WTC11 (cell line): ENCODE measurements at regions not wholly inside any gene's neighbourhood (a gene's known extent, or its start where the extent isn't known, plus 50 kb on each side); places are given as distances from the start of the nearest gene placed in this dataset.

Source experiments
- ATAC-seq: fragments of 200-7000 bp; cut with Tn5 transposase; 2 replicates; pipeline ENCODE4 v1.10.0; 2021; ENCODE audit warnings: mild to moderate bottlenecking, moderate library complexity
- CTCF ChIA-PET: fragments of 300-600 bp; sonication (Branson Sonifier 250); formaldehyde crosslinking; loops from one replicate; lab custom pipeline; 2021; ENCODE audit warnings: antibody characterized with exemption; lab: Charles Lee
- POLR2A ChIA-PET: fragments of 350-600 bp; sonication (Branson Sonifier 250); formaldehyde crosslinking; loops from one replicate; lab custom pipeline; 2021; ENCODE audit warnings: antibody characterized with exemption; lab: Charles Lee
- DNase-seq: peaks from one replicate; pipeline ENCODE4 v3.0.0; 2021; ENCODE audit warnings: low spot score
- H3K27ac Mint-ChIP-seq: 2 replicates; pipeline ENCODE4 v1.8.0; 2021; ENCODE audit warnings: mixed read lengths
- H3K27me3 Mint-ChIP-seq: 2 replicates; pipeline ENCODE4 v1.8.0; 2021; ENCODE audit warnings: low read depth, mild to moderate bottlenecking, moderate library complexity, mixed read lengths
- H3K36me3 Mint-ChIP-seq: 2 replicates; pipeline ENCODE4 v1.8.0; 2021; ENCODE audit warnings: mixed read lengths
- H3K4me1 Mint-ChIP-seq: 2 replicates; pipeline ENCODE4 v1.8.0; 2022; ENCODE audit warnings: mixed read lengths
- H3K4me3 Mint-ChIP-seq: 2 replicates; pipeline ENCODE4 v1.8.0; 2021; ENCODE audit warnings: mild to moderate bottlenecking, moderate library complexity, mixed read lengths
- H3K9me3 Mint-ChIP-seq: 2 replicates; pipeline ENCODE4 v1.8.0; 2021; ENCODE audit warnings: mixed read lengths
- ATF6 ChIP-seq: sonication (generic); formaldehyde crosslinking; IDR thresholded peaks from 2 replicates; pipeline ENCODE4 v1.8.1; 2023; ENCODE audit warnings: mild to moderate bottlenecking, missing genetic modification reagents
- CBFB ChIP-seq: sonication (generic); formaldehyde crosslinking; IDR thresholded peaks from 2 replicates; pipeline ENCODE4 v1.8.1; 2022; ENCODE audit warnings: mild to moderate bottlenecking, low read depth, missing genetic modification reagents
- CREB1 ChIP-seq: sonication (generic); formaldehyde crosslinking; IDR thresholded peaks from 2 replicates; pipeline ENCODE4 v1.8.0; 2023; ENCODE audit warnings: mild to moderate bottlenecking, missing genetic modification reagents
- ETV6 ChIP-seq: sonication (generic); formaldehyde crosslinking; IDR thresholded peaks from 2 replicates; pipeline ENCODE4 v1.8.1; 2022; ENCODE audit warnings: mild to moderate bottlenecking, missing genetic modification reagents
- FOXK1 ChIP-seq: sonication (generic); formaldehyde crosslinking; IDR thresholded peaks from 2 replicates; pipeline ENCODE4 v1.8.0; 2022; ENCODE audit warnings: mild to moderate bottlenecking, moderate library complexity, missing genetic modification reagents
- FOXP1 ChIP-seq: sonication (generic); formaldehyde crosslinking; IDR thresholded peaks from 2 replicates; pipeline ENCODE4 v1.8.0; 2022; ENCODE audit warnings: missing genetic modification reagents, mild to moderate bottlenecking, moderate library complexity, borderline replicate concordance
- HMGXB4 ChIP-seq: sonication (generic); formaldehyde crosslinking; IDR thresholded peaks from 2 replicates; pipeline ENCODE4 v1.8.1; 2023; ENCODE audit warnings: mild to moderate bottlenecking, moderate library complexity, missing genetic modification reagents
- JAZF1 ChIP-seq: fragments of 250-450 bp; sonication (Bioruptor Pico); IDR thresholded peaks from 2 replicates; pipeline ENCODE4 v1.9.0; 2021; ENCODE audit warnings: moderate library complexity, mild to moderate bottlenecking, inconsistent platforms
- KAT7 ChIP-seq: sonication (generic); formaldehyde crosslinking; IDR thresholded peaks from 2 replicates; pipeline ENCODE4 v1.8.1; 2023; ENCODE audit warnings: missing genetic modification reagents, mild to moderate bottlenecking, borderline replicate concordance
- MXD4 ChIP-seq: fragments of 250-450 bp; sonication (Bioruptor Pico); IDR thresholded peaks from 2 replicates; pipeline ENCODE4 v1.8.0; 2021; ENCODE audit warnings: mild to moderate bottlenecking, moderate library complexity, borderline replicate concordance
- NFATC4 ChIP-seq: fragments of 250-450 bp; sonication (Bioruptor Pico); IDR thresholded peaks from 2 replicates; pipeline ENCODE4 v1.9.0; 2021; ENCODE audit warnings: mild to moderate bottlenecking
- NFE2L1 ChIP-seq: sonication (generic); formaldehyde crosslinking; IDR thresholded peaks from 2 replicates; pipeline ENCODE4 v1.8.1; 2023; ENCODE audit warnings: missing genetic modification reagents
- NFYB ChIP-seq: sonication (generic); formaldehyde crosslinking; conservative IDR thresholded peaks from 2 replicates; pipeline ENCODE4 v1.8.0; 2022; ENCODE audit warnings: low read depth, missing genetic modification reagents
- NR2C2 ChIP-seq: sonication (generic); formaldehyde crosslinking; IDR thresholded peaks from 2 replicates; pipeline ENCODE4 v1.8.0; 2022; ENCODE audit warnings: mild to moderate bottlenecking, missing genetic modification reagents
- PREB ChIP-seq: sonication (generic); formaldehyde crosslinking; IDR thresholded peaks from 2 replicates; pipeline ENCODE4 v1.8.1; 2022; ENCODE audit warnings: mild to moderate bottlenecking, missing genetic modification reagents, moderate library complexity, borderline replicate concordance
- SMAD4 ChIP-seq: sonication (generic); formaldehyde crosslinking; IDR thresholded peaks from 2 replicates; pipeline ENCODE4 v1.8.0; 2022; ENCODE audit warnings: mild to moderate bottlenecking, missing genetic modification reagents
- SOX15 ChIP-seq: fragments of 250-450 bp; sonication (Bioruptor Pico); IDR thresholded peaks from 2 replicates; pipeline ENCODE4 v1.9.0; 2021; ENCODE audit warnings: mild to moderate bottlenecking
- SP1 ChIP-seq: sonication (generic); formaldehyde crosslinking; conservative IDR thresholded peaks from 2 replicates; pipeline ENCODE4 v1.8.1; 2022; ENCODE audit warnings: missing genetic modification reagents
- TCF7 ChIP-seq: sonication (generic); formaldehyde crosslinking; IDR thresholded peaks from 2 replicates; pipeline ENCODE4 v1.8.0; 2022; ENCODE audit warnings: mild to moderate bottlenecking, low read depth, missing genetic modification reagents, moderate library complexity
- TEAD1 ChIP-seq: sonication (generic); formaldehyde crosslinking; IDR thresholded peaks from 2 replicates; pipeline ENCODE4 v1.8.0; 2022; ENCODE audit warnings: mild to moderate bottlenecking, missing genetic modification reagents
- ZBTB21 ChIP-seq: sonication (generic); formaldehyde crosslinking; IDR thresholded peaks from 2 replicates; pipeline ENCODE4 v1.8.1; 2023; ENCODE audit warnings: mild to moderate bottlenecking, missing genetic modification reagents, borderline replicate concordance
- ZMAT4 ChIP-seq: fragments of 250-450 bp; sonication (Bioruptor Pico); IDR thresholded peaks from 2 replicates; pipeline ENCODE4 v1.9.0; 2021; ENCODE audit warnings: mild to moderate bottlenecking
- ZNF138 ChIP-seq: sonication (generic); formaldehyde crosslinking; conservative IDR thresholded peaks from 2 replicates; pipeline ENCODE4 v1.8.1; 2022; ENCODE audit warnings: mild to moderate bottlenecking, moderate library complexity, missing genetic modification reagents
- ZNF219 ChIP-seq: sonication (generic); formaldehyde crosslinking; IDR thresholded peaks from 2 replicates; pipeline ENCODE4 v1.8.0; 2023; ENCODE audit warnings: missing genetic modification reagents, mild to moderate bottlenecking, borderline replicate concordance
- ZNF423 ChIP-seq: fragments of 250-450 bp; sonication (Bioruptor Pico); IDR thresholded peaks from 2 replicates; pipeline ENCODE4 v2.1.2; 2022; ENCODE audit warnings: mild to moderate bottlenecking, moderate library complexity

GRCh38 chr4:166415749-166416148 lies 542.7 kb downstream of the TLL1 start (continued):
- TF ChIP-seq KAT7 (CRISPR knock-in tag) (no peak), TCF7 (CRISPR knock-in tag) (no peak), TEAD1 (CRISPR knock-in tag) (no peak), CBFB (CRISPR knock-in tag) (no peak), NR2C2 (CRISPR knock-in tag) (no peak), ZNF219 (CRISPR knock-in tag) (no peak)

GRCh38 chr4:166421556-166422156 lies 548.6 kb downstream of the TLL1 start:
- Mint-ChIP-seq H3K27ac (no peak overlapping the region), H3K4me1 (0 out of 2 replicates have a peak, but pooled peaks cover 3% of the 10 kb centered on the region), H3K36me3 (0 out of 2 replicates have a peak, but pooled peaks cover 2% of the 10 kb centered on the region), H3K27me3 (no peaks in the 10 kb centered on the region), H3K9me3 (peaks cover 16% of the 10 kb centered on the region), H3K4me3 (no peak overlapping the region)
- no peak for TF ChIP-seq NFATC4 (CRISPR knock-in tag)
- TF ChIP-seq MXD4 (CRISPR knock-in tag) = no peak
- no peak for TF ChIP-seq ATF6 (CRISPR knock-in tag)
- TF ChIP-seq FOXP1 (CRISPR knock-in tag) = no peak
- TF ChIP-seq TCF7 (CRISPR knock-in tag) = no peak
- TF ChIP-seq NFE2L1 (CRISPR knock-in tag) = no peak
- TF ChIP-seq NFYB = no peak
- ChIA-PET POLR2A (no interaction called here), CTCF (no interaction called here)
- DNase-seq (no peak), ATAC-seq (peak; percentile 80)

- ChIA-PET CTCF (no interaction called here), POLR2A (no interaction called here)
- Mint-ChIP-seq H3K27me3 (no peaks in the 10 kb centered on the region), H3K4me1 (peaks cover 3% of the 10 kb centered on the region; the same call in 1 of the 2 replicates), H3K9me3 (peaks cover 11% of the 10 kb centered on the region), H3K36me3 (0 out of 2 replicates have a peak, but pooled peaks cover 2% of the 10 kb centered on the region), H3K4me3 (no peak overlapping the region), H3K27ac (no peak overlapping the region)
- TF ChIP-seq CREB1 (no peak), FOXK1 (CRISPR knock-in tag) (no peak), ZNF138 (no peak), SP1 (CRISPR knock-in tag) (no peak), ETV6 (CRISPR knock-in tag) (no peak), ZNF423 (no peak), SOX15 (no peak), JAZF1 (CRISPR knock-in tag) (no peak), ZBTB21 (CRISPR knock-in tag) (no peak), SMAD4 (CRISPR knock-in tag) (no peak), HMGXB4 (CRISPR knock-in tag) (no peak), ZMAT4 (CRISPR knock-in tag) (no peak), PREB (CRISPR knock-in tag) (no peak), FOXP1 (CRISPR knock-in tag) (no peak)
- DNase-seq (no peak), ATAC-seq (no peak)
These were observed 549.4 kb downstream of the TLL1 start for GRCh38 chr4:166422475-166422874.
